B cell (primary cell): ENCODE measurements at regions not wholly inside any gene's neighbourhood (a gene's known extent, or its start where the extent isn't known, plus 50 kb on each side); places are given as distances from the start of the nearest gene placed in this dataset.

ENCODE experiments used
- ATAC-seq: fragments of 200-7000 bp; cut with Tn5 transposase; one replicate; pipeline ENCODE4 v1.10.0; 2021; ENCODE audit warnings: low read depth, mild to moderate bottlenecking, moderate number of reproducible peaks, moderate library complexity
- CTCF ChIA-PET: fragments of 350-600 bp; sonication (Branson Sonifier 250); formaldehyde crosslinking; loops from one replicate; lab custom pipeline; 2021; ENCODE audit warnings: antibody characterized with exemption, inconsistent platforms; lab: Charles Lee
- POLR2A ChIA-PET: fragments of 350-600 bp; sonication (Branson Sonifier 250); formaldehyde crosslinking; loops from one replicate; lab custom pipeline; 2021; ENCODE audit warnings: antibody characterized with exemption; lab: Charles Lee
- DNase-seq: peaks from one replicate; pipeline ENCODE4 v3.0.0; 2013
- H2AFZ ChIP-seq: 2 replicates; pipeline ENCODE4 v1.6.1; 2012; ENCODE audit warnings: mild to moderate bottlenecking, low read depth, low read length; ENCODE audit not compliant: insufficient read depth, poor library complexity, severe bottlenecking
- H3K27ac ChIP-seq, 2 donors: 1 replicate in 1 of 2; 2 replicates in 1 of 2; pipeline ENCODE4 v1.5.1; 2012 to 2013; ENCODE audit warnings: low read length in 2 of 2, mild to moderate bottlenecking in 2 of 2, moderate library complexity in 1 of 2
- H3K27me3 ChIP-seq, 4 experiments: fragments of 200-600 bp in 1 of 4; sonication (generic) in 1 of 4; replicated peaks in 1 of 4; 1 replicate in 2 of 4; 2 replicates in 2 of 4; pipeline versions ENCODE4 v1.6.1 to v1.7.0; 2013 to 2016; ENCODE audit warnings: low read length in 3 of 4, mild to moderate bottlenecking in 2 of 4, mixed read lengths in 1 of 4, moderate library complexity in 1 of 4; ENCODE audit not compliant: insufficient read depth in 4 of 4, control insufficient read depth in 3 of 4; ENCODE audit errors: control extremely low read depth in 1 of 4
- H3K36me3 ChIP-seq, 2 experiments: replicated peaks in 1 of 2; 1 replicate in 1 of 2; 2 replicates in 1 of 2; pipeline versions ENCODE4 v1.6.1 to v1.7.1; 2013; ENCODE audit warnings: low read length in 1 of 2; ENCODE audit not compliant: insufficient read depth in 2 of 2, control insufficient read depth in 1 of 2; ENCODE audit errors: control extremely low read depth in 1 of 2, extremely low read depth in 1 of 2
- H3K4me1 ChIP-seq, 2 donors: fragments of 200-600 bp in 1 of 2; sonication (generic) in 1 of 2; 1 replicate in 1 of 2; 2 replicates in 1 of 2; pipeline versions ENCODE4 v1.5.1 to v1.6.1; 2013 to 2017; ENCODE audit warnings: low read length in 2 of 2; ENCODE audit not compliant: control insufficient read depth in 2 of 2, insufficient read depth in 2 of 2
- H3K4me2 ChIP-seq: replicated peaks from 2 replicates; pipeline ENCODE3; 2012; ENCODE audit warnings: mild to moderate bottlenecking, low read depth, low read length; ENCODE audit not compliant: poor library complexity, severe bottlenecking
- H3K4me3 ChIP-seq, 5 experiments: fragments of 200-600 bp in 1 of 5; sonication (generic) in 1 of 5; 1 replicate in 3 of 5; 2 replicates in 2 of 5; pipeline versions ENCODE4 v1.5.1 to v1.7.0; 2011 to 2016; ENCODE audit warnings: low read length in 4 of 5, mild to moderate bottlenecking in 4 of 5, low read depth in 2 of 5, control low read depth in 1 of 5, moderate library complexity in 1 of 5; ENCODE audit not compliant: insufficient read depth in 1 of 5; ENCODE audit errors: control extremely low read depth in 1 of 5, extremely low read depth in 1 of 5
- H3K79me2 ChIP-seq: fragments of 200-600 bp; sonication (generic); one replicate; pipeline ENCODE4 v1.6.0; 2016; ENCODE audit warnings: low read length; ENCODE audit not compliant: control insufficient read depth, insufficient read depth
- H3K9ac ChIP-seq: fragments of 200-600 bp; sonication (generic); 2 replicates; pipeline ENCODE4 v1.6.1; 2017; ENCODE audit warnings: mild to moderate bottlenecking, low read length, moderate library complexity
- H3K9me3 ChIP-seq, 3 donors: one replicate each; pipeline versions ENCODE4 v1.6.1 to v1.7.1; 2013; ENCODE audit warnings: low read length in 2 of 3; ENCODE audit not compliant: control insufficient read depth in 2 of 3, insufficient read depth in 1 of 3; ENCODE audit errors: control extremely low read depth in 1 of 3
- H4K20me1 ChIP-seq: 2 replicates; pipeline ENCODE4 v1.6.0; 2012; ENCODE audit warnings: mild to moderate bottlenecking, low read length; ENCODE audit not compliant: insufficient read depth, control insufficient read depth, poor library complexity, severe bottlenecking
- H3K27ac Mint-ChIP-seq: one replicate; pipeline ENCODE4 v1.8.0; 2021; ENCODE audit warnings: mixed read lengths
- H3K27me3 Mint-ChIP-seq: one replicate; pipeline ENCODE4 v1.8.0; 2021; ENCODE audit warnings: mixed read lengths
- H3K4me1 Mint-ChIP-seq: one replicate; pipeline ENCODE4 v1.8.0; 2021; ENCODE audit warnings: mixed read lengths
- H3K4me3 Mint-ChIP-seq: one replicate; pipeline ENCODE4 v1.8.0; 2021; ENCODE audit warnings: mixed read lengths
- H3K9me3 Mint-ChIP-seq: one replicate; pipeline ENCODE4 v1.8.0; 2022; ENCODE audit warnings: mixed read lengths; ENCODE audit not compliant: insufficient read depth
- EZH2 ChIP-seq: IDR thresholded peaks from 2 replicates; pipeline ENCODE4 v1.6.1; 2012; ENCODE audit warnings: borderline replicate concordance, low read depth, mild to moderate bottlenecking, moderate library complexity, low read length; ENCODE audit not compliant: insufficient read depth, poor library complexity, severe bottlenecking
- WGBS: methylation state at CpG from one replicate; pipeline ENCODE4 v1.1.5; 2013; ENCODE audit warnings: missing lambda C conversion rate; ENCODE audit not compliant: insufficient coverage; 5-methylcytosine and 5-hydroxymethylcytosine counted together
- intact Hi-C: fragments of 100-400 bp; cut with micrococcal nuclease; formaldehyde crosslinking; loops from one replicate; pipeline ENCODE4 v1.10.0; 2022
- TF ChIP-seq, protein P1 (sequence below): fragments of 200-600 bp; IDR thresholded peaks from one replicate; pipeline ENCODE4 v1.8.0; 2022; ENCODE audit warnings: antibody characterized with exemption, mild to moderate bottlenecking

DNA sequence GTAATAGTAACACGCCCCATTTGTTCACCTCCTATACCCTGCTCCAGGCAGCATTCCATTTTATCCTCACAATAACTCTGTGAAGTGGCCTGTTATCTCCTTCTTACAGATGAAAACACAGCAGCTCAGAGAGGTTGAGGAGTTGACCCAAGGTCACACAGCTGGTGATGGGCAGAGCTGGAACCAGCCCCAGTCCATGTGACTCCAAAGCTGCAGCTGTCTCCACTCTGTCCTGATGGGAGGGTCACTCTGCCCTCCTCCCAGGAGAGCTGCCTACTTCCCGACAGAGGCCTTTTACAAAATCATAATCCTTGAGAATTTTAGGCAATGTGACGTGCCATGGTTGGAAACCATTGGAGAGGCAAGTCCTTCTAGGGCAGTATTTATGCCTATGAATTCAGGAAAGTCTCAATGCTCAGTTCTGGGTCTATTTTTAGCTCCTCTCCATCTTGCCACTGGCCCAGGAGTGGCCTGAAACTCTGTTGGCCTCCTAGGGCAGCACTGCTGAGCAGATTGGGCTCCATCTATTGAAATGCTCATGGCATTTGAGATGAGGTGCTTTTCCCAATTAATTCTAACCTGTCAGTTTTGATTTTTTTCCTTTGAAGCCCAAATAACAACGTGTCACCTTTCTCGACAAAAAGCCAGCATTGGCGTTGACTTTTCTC is 50.1 kb upstream of the KCNK12 start:
- no peak overlapping the region for H3K9ac ChIP-seq
- H3K27me3 Mint-ChIP-seq: no peaks in the 10 kb centered on the region
- H3K4me3 Mint-ChIP-seq: no peak overlapping the region
- no peak overlapping the region for H3K27ac ChIP-seq
- H2AFZ ChIP-seq: no peak overlapping the region
- CTCF ChIA-PET: interaction anchor here (0.6 to 1.3 kb wide), 2 partner anchors 125 to 147 kb away, joined by 3 to 4 read pairs; no protein-coding TSS in a partner anchor
- H3K9me3 Mint-ChIP-seq: no peaks in the 10 kb centered on the region
- H4K20me1 ChIP-seq: no peaks in the 10 kb centered on the region
- POLR2A ChIA-PET: interaction anchor here (0.7 kb wide), 1 partner anchor 9 kb away, joined by 5 read pairs; no protein-coding TSS in a partner anchor
- TF ChIP-seq, protein P1, sequence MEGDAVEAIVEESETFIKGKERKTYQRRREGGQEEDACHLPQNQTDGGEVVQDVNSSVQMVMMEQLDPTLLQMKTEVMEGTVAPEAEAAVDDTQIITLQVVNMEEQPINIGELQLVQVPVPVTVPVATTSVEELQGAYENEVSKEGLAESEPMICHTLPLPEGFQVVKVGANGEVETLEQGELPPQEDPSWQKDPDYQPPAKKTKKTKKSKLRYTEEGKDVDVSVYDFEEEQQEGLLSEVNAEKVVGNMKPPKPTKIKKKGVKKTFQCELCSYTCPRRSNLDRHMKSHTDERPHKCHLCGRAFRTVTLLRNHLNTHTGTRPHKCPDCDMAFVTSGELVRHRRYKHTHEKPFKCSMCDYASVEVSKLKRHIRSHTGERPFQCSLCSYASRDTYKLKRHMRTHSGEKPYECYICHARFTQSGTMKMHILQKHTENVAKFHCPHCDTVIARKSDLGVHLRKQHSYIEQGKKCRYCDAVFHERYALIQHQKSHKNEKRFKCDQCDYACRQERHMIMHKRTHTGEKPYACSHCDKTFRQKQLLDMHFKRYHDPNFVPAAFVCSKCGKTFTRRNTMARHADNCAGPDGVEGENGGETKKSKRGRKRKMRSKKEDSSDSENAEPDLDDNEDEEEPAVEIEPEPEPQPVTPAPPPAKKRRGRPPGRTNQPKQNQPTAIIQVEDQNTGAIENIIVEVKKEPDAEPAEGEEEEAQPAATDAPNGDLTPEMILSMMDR: no peak
- TF ChIP-seq EZH2: no peak
- no peaks in the 10 kb centered on the region for H3K9me3 ChIP-seq
- no peak overlapping the region for H3K4me3 ChIP-seq
- H3K4me1 Mint-ChIP-seq: peaks cover 16% of the 10 kb centered on the region
- peaks cover 10 to 12% of the 10 kb centered on the region in 2 donors for H3K4me1 ChIP-seq
- 94% methylated on average over 3 of the region's 6 CpGs for WGBS
- ATAC-seq (no peak), DNase-seq (no peak)
- no peak overlapping the region for H3K27ac Mint-ChIP-seq
- no peak overlapping the region for H3K4me2 ChIP-seq
- H3K27me3 ChIP-seq: no peaks in the 10 kb centered on the region
- no peaks in the 10 kb centered on the region for H3K36me3 ChIP-seq
- no peaks in the 10 kb centered on the region for H3K79me2 ChIP-seq
- intact Hi-C loops: no loop called here
